Uterus (tissue), 3 donors: ENCODE measurements at regions not wholly inside any gene's neighbourhood (a gene's known extent, or its start where the extent isn't known, plus 50 kb on each side); places are given as distances from the start of the nearest gene placed in this dataset.

Experiments used
- DNase-seq, 2 donors: peaks; one replicate each; pipeline ENCODE4 v3.0.0-alpha.2; 2019 to 2020
- H3K27ac ChIP-seq, 2 donors: fragments of 200-600 bp; sonication (generic); 1 replicate in 1 of 2; 2 replicates in 1 of 2; pipeline ENCODE4 v1.5.1; 2016 to 2018
- H3K27me3 ChIP-seq, 2 donors: fragments of 200-600 bp; sonication (generic); one replicate each; pipeline ENCODE4 v1.5.1; 2018 to 2019; ENCODE audit warnings: control low read depth in 1 of 2
- H3K36me3 ChIP-seq, 2 donors: fragments of 200-600 bp; sonication (generic); one replicate each; pipeline ENCODE4 v1.5.1; 2019; ENCODE audit warnings: control low read depth in 1 of 2
- H3K4me1 ChIP-seq, 2 donors: fragments of 200-600 bp; sonication (generic); one replicate each; pipeline ENCODE4 v1.5.1; 2018 to 2019; ENCODE audit warnings: control low read depth in 1 of 2
- H3K4me3 ChIP-seq, 2 donors: fragments of 200-600 bp; sonication (generic); 1 replicate in 1 of 2; 2 replicates in 1 of 2; pipeline ENCODE4 v1.5.1; 2018 to 2019; ENCODE audit warnings: mild to moderate bottlenecking in 1 of 2
- H3K9me3 ChIP-seq, 2 donors: fragments of 200-600 bp; sonication (generic); one replicate each; pipeline ENCODE4 v1.5.1; 2019; ENCODE audit warnings: control low read depth in 1 of 2
- CTCF ChIP-seq, 4 experiments: fragments of 200-600 bp in 2 of 4; fragments of 450-650 bp in 2 of 4; sonication (generic) in 2 of 4; IDR thresholded peaks; one replicate each; pipeline ENCODE4 v1.5.1; 2016 to 2019; ENCODE audit warnings: antibody characterized with exemption in 4 of 4, mild to moderate bottlenecking in 2 of 4, moderate library complexity in 1 of 4
- POLR2A ChIP-seq, 2 donors: fragments of 450-650 bp; IDR thresholded peaks; one replicate each; pipeline ENCODE4 v1.6.1; 2016; ENCODE audit warnings: antibody characterized with exemption in 2 of 2, mild to moderate bottlenecking in 1 of 2, moderate library complexity in 1 of 2
- intact Hi-C: fragments of 100-400 bp; cut with DNase I; formaldehyde crosslinking; loops from one replicate; pipeline ENCODE4 v1.15.1; 2023; ENCODE audit warnings: low total_unique reads
- donor health status: DM: yes; HTN: yes; CAD: no.

- H3K27ac ChIP-seq = no peak overlapping the region
- H3K4me3 ChIP-seq = no peak overlapping the region
- no peaks in the 10 kb centered on the region for H3K9me3 ChIP-seq
- no peaks in the 10 kb centered on the region for H3K4me1 ChIP-seq
- peaks cover 0 to 26% of the 10 kb centered on the region in 2 donors for H3K27me3 ChIP-seq
- H3K36me3 ChIP-seq = no peaks in the 10 kb centered on the region
- DNase-seq = no peak
- intact Hi-C loops = no loop called here
- TF ChIP-seq CTCF (IDR thresholded peaks at IDR 0.05) = no peak
- TF ChIP-seq POLR2A (IDR thresholded peaks at IDR 0.05) = no peak
Measured at GRCh38 chr6:28767691-28768090, 156.1 kb downstream of the TRIM27 start.

- no peak for DNase-seq
- TF ChIP-seq POLR2A (IDR thresholded peaks at IDR 0.05) (no peak), CTCF (IDR thresholded peaks at IDR 0.05) (no peak)
Measured at GRCh38 chr6:28768187-28768913, 155.4 kb downstream of the TRIM27 start.

GRCh38 chr6:28769626-28770402 is 154.0 kb downstream of the TRIM27 start:
- no peaks in the 10 kb centered on the region for H3K9me3 ChIP-seq
- no peak overlapping the region for H3K27ac ChIP-seq
- H3K27me3 ChIP-seq = peaks cover 0 to 45% of the 10 kb centered on the region in 2 donors
- H3K4me3 ChIP-seq = no peak overlapping the region
- no peaks in the 10 kb centered on the region for H3K36me3 ChIP-seq
- TF ChIP-seq CTCF (IDR thresholded peaks at IDR 0.05) (no peak), POLR2A (IDR thresholded peaks at IDR 0.05) (no peak)
- DNase-seq = no peak
- intact Hi-C loops = no loop called here
- H3K4me1 ChIP-seq = no peaks in the 10 kb centered on the region

More at GRCh38 chr6:28768187-28768913, 155.4 kb downstream of the TRIM27 start:
- Histone ChIP-seq H3K4me3 (no peak overlapping the region), H3K27ac (no peak overlapping the region), H3K9me3 (no peaks in the 10 kb centered on the region), H3K36me3 (no peaks in the 10 kb centered on the region), H3K4me1 (no peaks in the 10 kb centered on the region), H3K27me3 (peaks cover 0 to 30% of the 10 kb centered on the region in 2 donors)
- intact Hi-C loops = no loop called here

- Histone ChIP-seq H3K4me3 (no peak overlapping the region), H3K27ac (no peak overlapping the region), H3K4me1 (no peaks in the 10 kb centered on the region), H3K36me3 (no peaks in the 10 kb centered on the region), H3K9me3 (no peaks in the 10 kb centered on the region), H3K27me3 (peaks cover 0 to 51% of the 10 kb centered on the region in 2 donors)
- no peak for DNase-seq
- no peak for TF ChIP-seq POLR2A (IDR thresholded peaks at IDR 0.05)
- no peak for TF ChIP-seq CTCF (IDR thresholded peaks at IDR 0.05)
- intact Hi-C loops = no loop called here
Measured at GRCh38 chr6:28770732-28771131, 153.1 kb downstream of the TRIM27 start.
